GM21723 (cell line): ENCODE measurements at regions not wholly inside any gene's neighbourhood (a gene's known extent, or its start where the extent isn't known, plus 50 kb on each side); places are given as distances from the start of the nearest gene placed in this dataset.
A peak's percentile ranks its signal among the peaks of the same experiment; 100 is the strongest.
"Not testable (repeated sequence)": the region's sequence is repeated elsewhere in the genome, so short reads cannot be mapped to it uniquely, and the experiment has no call there.

Experiments
- ATAC-seq: cut with Tn5 transposase; IDR thresholded peaks from one replicate; pipeline ENCODE4 v1.9.1; 2021; ENCODE audit warnings: mild to moderate bottlenecking, moderate library complexity; ENCODE audit not compliant: unreplicated experiment

DNA sequence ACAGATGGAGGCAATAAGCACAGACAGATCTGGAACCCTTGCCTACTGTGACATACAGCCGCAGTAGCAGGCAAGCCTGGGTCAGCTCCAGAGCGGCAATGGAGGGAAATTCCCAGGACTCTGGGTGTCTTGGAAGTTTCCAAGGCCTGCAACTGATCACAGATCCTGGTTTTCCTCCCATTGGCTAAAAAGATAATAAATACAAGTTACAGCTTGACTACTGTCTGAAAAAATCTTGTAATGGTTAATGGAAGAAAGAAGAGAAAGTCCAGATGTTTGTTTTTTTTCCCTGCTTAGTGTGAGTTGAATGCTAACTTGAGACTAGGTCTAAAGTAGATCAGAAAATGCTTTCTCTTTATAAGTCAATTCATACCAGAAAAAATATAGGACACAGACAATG, 307.6 kb downstream of the ALDH8A1 start:
- ATAC-seq = no peak

- peak; percentile 90 for ATAC-seq
These were observed 308.9 kb downstream of the ALDH8A1 start for GRCh38 chr6:134640975-134641429.

DNA sequence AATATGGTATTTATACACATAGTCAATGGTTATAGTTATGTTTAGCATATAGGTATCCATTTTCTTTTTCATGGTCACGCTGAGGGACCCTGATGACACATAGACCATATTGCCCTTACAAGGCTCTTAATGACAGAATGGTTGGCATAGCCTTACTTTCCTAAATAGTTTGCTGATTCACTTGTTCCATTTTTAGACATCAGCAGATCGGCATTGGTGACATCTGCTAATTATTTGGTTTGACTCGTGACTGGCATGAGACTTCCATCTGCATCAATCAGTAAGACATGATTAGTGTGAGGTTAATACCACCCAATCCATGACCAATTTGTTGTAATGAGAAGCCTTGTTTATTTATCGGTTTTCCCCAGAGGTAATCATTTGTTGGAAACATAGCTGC, 309.7 kb downstream of the ALDH8A1 start:
- no peak for ATAC-seq

DNA sequence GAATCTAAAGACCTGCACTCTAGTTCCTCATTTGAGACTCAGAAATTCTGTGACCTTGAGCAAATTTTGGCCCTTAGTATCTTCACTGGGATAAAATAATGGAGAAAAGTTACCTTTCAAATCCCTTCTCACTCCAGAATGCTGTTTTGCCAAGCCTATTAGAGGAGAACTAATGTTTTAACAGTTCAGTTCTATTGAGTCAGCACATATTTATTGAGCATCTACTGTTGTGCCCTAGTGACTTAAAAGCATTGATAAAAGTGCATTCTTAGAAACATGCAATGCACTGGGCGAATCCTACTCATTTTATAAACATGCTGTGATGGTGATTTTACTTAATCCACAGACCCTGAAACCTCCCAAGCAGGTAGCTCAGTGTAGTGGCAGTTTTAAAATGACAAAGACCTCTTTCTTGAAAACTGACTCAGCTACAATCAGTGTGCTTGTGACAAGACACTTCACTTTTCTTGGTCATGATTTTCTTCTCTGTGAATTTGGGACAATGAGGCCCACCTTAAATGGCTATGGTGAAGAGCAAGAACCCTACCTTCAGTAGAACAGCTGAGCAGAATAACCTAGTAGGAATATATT, 312.0 kb downstream of the ALDH8A1 start:
- ATAC-seq = no peak

DNA sequence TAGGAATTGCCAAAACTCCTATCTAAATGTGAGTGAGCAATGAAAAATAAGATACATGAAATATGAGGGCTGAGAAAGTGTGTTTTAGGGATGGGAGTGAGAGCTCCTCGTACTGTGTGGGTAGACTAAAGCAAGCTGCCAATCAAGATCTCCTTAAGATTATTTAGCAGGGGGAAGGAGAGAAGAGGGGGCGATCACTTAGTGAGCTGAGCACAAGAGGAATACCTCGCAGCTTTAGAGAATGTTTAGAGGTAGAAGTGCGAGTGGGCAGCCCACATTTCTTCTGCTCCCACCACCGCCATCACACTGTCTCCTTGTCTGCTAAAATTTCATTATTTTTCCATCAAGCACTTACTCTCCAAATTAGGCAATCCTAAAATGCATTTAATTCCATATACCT, 312.6 kb downstream of the ALDH8A1 start:
- ATAC-seq = no peak

DNA sequence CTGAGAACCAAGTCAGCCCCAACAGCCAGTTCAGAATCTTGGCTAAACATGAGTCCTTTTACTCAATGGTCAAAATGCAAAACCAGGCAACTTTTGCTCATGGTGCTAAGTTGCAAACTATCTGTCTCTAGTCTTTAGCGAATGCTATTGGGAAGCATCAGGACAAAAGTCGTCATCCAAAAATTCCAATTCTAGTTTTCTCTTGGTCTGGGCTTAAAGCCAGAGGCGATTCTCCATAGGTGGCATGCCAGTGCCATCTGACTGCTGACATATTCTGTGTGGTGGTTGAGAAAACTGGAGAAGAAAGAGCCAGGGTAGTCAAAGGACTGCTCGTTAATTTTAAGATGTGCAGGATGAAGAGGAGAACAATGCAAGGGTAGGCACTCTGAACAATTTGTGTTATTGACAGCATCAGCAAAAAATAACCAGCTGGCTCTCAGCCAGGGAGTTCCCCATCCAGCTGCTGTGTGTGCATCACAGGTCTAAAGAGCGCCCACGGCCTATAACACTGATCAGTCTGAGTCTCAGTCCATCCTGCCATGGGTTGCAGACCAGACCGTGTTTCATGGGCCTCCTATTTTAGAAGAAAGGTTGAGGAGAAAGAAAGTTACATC, 313.6 kb downstream of the ALDH8A1 start:
- ATAC-seq = no peak

DNA sequence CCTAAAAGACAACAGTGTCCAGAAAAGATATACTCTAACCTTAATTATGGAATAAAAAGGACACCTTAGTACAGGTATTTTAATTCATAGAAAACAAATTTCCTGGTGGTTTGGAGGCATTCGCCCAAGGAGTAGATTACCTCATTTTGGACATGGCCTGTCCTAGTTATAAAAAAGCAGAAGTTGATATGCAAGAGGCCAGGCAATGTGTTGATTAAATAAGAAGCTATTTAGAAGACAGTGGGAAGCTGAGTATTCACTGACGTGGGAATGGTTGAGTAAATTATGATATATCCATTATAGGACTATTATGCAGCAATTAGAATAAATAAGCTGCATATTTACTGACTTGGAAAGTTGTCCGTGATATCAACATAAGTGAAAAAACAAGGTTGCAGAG, 314.9 kb downstream of the ALDH8A1 start:
- ATAC-seq = no peak

- no peak for ATAC-seq
These were observed 315.4 kb downstream of the ALDH8A1 start for GRCh38 chr6:134634466-134634865.

DNA sequence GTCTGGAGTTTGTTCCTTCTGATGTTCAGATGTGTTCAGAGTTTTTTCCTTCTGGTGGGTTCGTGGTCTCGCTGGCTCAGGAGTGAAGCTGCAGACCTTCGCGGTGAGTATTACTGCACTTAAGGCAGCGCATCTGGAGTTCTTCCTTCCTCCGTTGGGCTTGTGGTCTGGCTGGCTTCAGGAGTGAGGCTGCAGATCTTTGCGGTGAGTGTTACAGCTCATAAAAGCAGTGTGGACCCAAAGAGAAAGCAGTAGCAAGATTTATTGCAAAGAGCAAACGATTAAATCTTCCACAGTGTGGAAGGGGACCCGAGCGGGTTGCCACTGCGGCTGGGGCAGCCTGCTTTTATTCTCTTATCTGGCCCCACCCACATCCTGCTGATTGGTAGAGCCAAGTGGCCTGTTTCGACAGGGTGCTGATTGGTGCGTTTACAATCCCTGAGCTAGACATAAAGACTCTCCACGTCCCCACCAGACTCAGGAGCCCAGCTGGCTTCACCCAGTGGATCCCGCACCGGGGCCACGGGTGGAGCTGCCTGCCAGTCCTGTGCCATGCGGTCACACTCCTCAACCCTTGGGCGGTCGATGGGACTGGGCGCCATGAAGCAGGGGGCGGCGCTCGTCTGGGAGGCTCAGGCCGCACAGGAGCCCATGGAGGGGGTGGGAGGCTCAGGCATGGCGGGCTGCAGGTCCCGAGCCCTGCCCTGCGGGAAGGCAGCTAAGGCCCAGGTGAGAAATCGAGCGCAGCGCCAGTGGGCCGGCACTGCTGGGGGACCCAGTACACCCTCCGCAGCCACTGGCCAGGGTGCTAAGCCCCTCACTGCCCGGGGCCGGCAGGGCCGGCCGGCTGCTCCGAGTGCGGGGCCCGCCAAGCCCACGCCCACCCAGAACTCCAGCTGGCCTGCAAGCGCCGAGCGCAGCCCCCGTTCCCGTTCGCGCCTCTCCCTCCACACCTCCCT, 315.3 kb upstream of the SGK1 start:
- ATAC-seq = not testable (repeated sequence)

- no peak for ATAC-seq
These were observed 314.1 kb upstream of the SGK1 start for GRCh38 chr6:134632024-134632423.

DNA sequence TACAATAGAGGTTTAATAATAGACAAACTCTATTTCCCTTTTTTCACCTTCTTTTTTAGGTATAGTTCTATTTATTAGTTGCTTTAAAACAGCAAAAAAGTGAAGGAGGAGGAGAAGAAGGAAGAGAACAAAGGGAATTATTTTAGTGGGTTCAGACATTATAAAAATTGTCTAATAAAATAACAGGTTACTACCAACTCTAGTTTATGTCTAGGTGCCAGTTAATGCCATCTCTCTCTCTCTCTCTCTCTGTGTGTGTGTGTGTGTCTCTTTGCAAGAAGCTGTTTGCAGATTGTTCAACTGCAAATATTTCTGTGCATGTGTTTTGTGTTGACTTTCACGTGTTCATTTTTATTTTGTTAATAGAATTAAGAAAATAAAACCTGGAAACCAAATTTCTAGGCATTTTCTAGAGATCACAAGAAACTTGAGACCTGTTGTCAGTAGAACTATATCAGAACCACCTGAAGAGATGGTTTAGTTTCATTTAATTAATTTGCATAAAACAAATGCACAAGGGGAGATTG, 313.5 kb upstream of the SGK1 start:
- no peak for ATAC-seq

DNA sequence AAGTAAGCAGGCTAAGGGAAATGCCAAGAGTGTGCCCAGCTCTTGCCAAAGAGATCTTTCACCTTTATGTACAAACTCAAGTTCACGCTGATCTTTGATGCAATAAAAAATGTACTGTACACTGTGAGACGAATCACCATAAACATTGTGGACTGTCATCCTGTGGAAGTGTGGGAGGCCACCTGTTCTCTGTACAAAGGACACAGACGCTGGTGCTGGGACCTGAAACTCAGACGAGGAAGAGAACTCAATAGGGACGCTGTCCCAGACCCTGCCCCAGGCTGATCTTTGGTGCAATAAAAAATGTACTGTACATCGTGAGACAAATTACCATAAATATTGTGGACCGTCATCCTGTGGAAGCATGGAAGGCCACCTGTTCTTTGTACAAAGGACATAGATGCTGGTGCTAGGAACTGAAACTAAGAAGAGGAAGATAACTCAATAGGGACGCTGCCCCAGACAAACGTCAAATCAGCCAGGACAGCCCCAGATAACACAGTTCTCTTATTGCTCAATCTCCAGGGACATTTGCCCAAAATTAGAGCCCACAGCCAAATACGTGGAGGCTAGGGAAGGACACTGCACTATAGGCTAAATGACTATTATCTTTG, 312.7 kb upstream of the SGK1 start:
- peak; percentile 65 for ATAC-seq

DNA sequence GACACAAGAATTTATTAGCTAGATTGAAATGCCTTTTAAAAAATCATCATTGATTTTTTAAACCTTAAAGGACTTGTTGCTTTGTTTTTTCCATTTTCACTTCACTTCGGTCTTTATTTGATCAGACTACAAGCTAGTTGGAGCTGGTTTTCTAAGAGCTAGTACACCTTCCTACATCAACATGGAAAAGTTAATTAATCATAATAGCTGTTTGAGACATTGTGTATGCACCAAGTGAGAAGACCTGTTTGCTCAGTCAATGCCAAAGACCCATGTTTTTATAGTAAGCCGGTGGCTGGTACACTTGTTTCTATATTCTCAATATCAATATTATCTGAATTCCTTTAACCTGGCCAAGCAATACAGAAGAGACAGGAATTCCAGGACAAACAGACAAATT, 310.2 kb upstream of the SGK1 start:
- no peak for ATAC-seq

- ATAC-seq = no peak
These were observed 309.8 kb upstream of the SGK1 start for GRCh38 chr6:134627707-134628106.

DNA sequence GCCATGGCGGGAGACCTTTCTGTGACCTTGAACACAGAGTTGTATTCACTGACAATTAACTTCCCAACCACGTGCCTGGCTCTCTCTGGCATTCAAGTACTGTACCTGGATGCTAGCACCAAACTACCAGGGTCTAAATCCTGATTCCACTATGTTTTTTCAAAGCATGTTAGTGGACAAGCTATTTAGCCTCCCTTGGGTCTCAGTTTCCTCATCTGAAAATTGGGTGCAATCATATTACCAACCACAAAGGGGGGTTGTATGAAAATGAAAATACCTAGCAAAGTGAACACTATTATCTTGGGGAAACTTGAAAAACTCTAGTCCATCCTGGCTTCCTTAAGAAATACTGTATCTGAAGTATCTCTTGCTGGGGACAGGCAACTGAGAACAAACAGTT, 308.7 kb upstream of the SGK1 start:
- no peak for ATAC-seq

GRCh38 chr6:134626086-134626485, 308.2 kb upstream of the SGK1 start:
- no peak for ATAC-seq

DNA sequence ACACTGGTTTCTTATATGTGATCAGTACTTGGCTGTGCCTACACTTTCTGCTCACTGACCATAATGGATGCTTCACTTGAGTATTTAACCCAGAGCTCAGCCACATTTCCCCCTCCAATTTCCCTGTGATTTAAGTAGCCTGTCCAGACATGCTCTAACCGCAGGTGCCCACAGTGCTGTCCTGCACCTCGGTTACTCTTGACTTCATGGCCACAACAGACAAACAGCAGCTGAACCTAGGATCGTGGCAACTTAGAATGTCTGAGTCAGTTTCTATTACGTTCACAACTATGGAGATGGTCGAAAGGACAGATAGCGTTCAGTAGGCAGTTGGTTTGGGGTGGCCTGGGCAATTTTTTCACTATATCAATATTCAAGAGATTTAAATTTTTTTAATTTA, 306.9 kb upstream of the SGK1 start:
- no peak for ATAC-seq

DNA sequence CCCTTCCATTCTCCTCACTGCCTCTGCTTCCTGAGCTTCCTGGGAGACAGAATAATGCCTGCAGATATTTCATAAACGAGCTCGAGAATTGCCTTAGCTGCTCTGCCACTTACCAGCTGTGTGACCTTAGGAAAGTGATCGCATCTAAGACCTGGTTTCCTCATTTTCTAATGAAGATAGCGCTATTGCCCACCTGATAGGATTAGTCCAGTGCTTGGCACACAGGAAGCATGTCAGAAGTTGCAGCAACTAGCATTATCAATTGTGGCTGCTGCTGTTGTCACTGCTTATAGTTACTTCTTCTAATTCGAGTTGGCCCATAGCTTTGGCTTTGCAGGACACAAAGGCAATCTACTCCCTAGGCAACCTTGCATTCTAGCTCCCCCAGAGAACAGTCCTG, 305.5 kb upstream of the SGK1 start:
- no peak for ATAC-seq

DNA sequence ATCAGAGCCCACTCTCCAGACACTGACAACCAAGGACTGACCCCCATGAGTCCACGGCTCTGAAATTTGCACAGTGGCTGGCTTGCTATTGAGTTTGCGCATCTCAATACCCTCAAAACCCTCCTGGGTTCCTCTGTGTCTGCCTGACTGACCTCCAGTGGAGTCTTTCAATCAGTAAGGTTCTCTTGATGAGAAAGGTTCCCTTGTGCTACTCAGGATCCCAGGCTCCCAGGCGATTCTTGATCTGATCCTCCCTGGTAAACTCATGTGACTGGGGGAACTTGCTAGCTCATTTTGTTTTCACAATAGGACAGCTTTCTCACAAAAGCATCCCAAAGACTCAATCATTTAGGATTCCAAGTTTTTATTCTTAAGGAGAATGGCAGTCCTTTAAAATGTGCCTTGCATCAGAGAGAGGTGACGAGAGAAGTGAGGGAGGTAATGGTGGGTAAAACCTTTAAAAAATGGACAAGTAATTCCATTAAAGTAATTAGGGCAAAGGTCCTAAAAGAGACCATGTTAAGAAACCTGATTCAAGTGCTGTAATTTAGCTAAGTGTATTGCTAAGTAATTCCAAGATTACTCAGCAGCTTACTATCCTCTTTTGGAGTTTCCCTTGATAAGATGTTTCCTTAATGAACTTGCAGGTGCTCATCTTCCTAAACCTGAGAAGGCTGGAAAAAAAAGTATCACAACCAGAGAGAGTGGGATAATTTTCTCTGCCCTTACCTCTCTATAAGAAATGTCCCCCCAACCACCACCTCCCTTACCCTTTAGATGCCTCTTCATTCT, 304.7 kb upstream of the SGK1 start:
- ATAC-seq = no peak

- ATAC-seq = no peak
These were observed 303.9 kb upstream of the SGK1 start for GRCh38 chr6:134621858-134622257.
